ENCODE measurements at regions not wholly inside any gene's neighbourhood (a gene's known extent, or its start where the extent isn't known, plus 50 kb on each side); places are given as distances from the start of the nearest gene placed in this dataset.

GRCh38 chr5:106825374-106825773, 845.4 kb downstream of the EFNA5 start:
- TF ChIP-seq ZFP3 (CRISPR knock-in tag; IDR thresholded peaks at IDR 0.05) (no peak), ZNF8 (CRISPR knock-in tag; IDR thresholded peaks at IDR 0.05) (no peak), ESRRG (CRISPR knock-in tag; IDR thresholded peaks at IDR 0.05) (no peak)
